Thoracic aorta (tissue), 2 donors: ENCODE measurements at regions not wholly inside any gene's neighbourhood (a gene's known extent, or its start where the extent isn't known, plus 50 kb on each side); places are given as distances from the start of the nearest gene placed in this dataset.

Source experiments
- ATAC-seq: fragments of 150-250 bp; one replicate; pipeline ENCODE4 v1.8.0; 2017; ENCODE audit warnings: low read depth; ENCODE audit not compliant: insufficient number of reproducible peaks, low FRiP score
- DNase-seq: peaks from one replicate; pipeline ENCODE4 v3.0.0-alpha.2; 2020; ENCODE audit warnings: low spot score
- H3K27ac ChIP-seq, 2 donors: fragments of 200-600 bp; sonication (generic); 1 replicate in 1 of 2; 2 replicates in 1 of 2; pipeline ENCODE4 v1.5.1; 2016; ENCODE audit warnings: mild to moderate bottlenecking in 2 of 2, moderate library complexity in 2 of 2
- H3K27me3 ChIP-seq: fragments of 200-600 bp; sonication (generic); replicated peaks from 2 replicates; pipeline ENCODE4 v1.6.0; 2016; ENCODE audit warnings: mild to moderate bottlenecking; ENCODE audit not compliant: insufficient read depth
- H3K36me3 ChIP-seq: fragments of 200-600 bp; sonication (generic); one replicate; pipeline ENCODE4 v1.5.1; 2016
- H3K4me1 ChIP-seq, 2 donors: fragments of 200-600 bp; sonication (generic); 1 replicate in 1 of 2; 2 replicates in 1 of 2; pipeline versions ENCODE4 v1.5.1 to v1.6.0; 2016; ENCODE audit warnings: low read depth in 2 of 2, mild to moderate bottlenecking in 1 of 2; ENCODE audit not compliant: control insufficient read depth in 1 of 2
- H3K4me3 ChIP-seq: fragments of 200-600 bp; sonication (generic); 2 replicates; pipeline ENCODE4 v1.5.1; 2016; ENCODE audit warnings: mild to moderate bottlenecking
- H3K9me3 ChIP-seq: fragments of 200-600 bp; sonication (generic); 2 replicates; pipeline ENCODE4 v1.5.1; 2016
- TF ChIP-seq, protein P1 (sequence below): fragments of 200-600 bp; sonication (generic); IDR thresholded peaks from one replicate; pipeline ENCODE4 v1.5.1; 2019; ENCODE audit warnings: antibody characterized with exemption

DNA sequence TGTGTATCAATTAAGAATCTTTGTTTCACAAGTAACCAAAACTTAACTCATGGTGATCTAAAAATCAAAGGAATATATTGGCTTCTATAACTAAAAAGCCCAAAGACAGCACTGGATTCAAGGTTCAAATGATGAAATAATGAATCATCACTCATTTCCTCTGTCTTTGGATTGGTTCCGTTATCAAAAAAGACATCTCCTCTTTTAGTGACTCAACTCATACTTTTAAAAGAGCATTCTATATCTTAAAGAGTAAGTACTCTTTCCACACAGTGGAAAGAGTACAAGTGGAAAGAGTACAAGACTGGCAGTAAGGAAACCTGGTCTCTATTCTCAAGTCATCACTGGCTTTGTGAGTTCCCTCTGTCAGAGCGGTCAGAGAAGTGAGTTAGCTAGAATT lies 141.4 kb upstream of the NMUR2 start:
- Histone ChIP-seq H3K27ac (no peak overlapping the region), H3K4me1 (no peaks in the 10 kb centered on the region), H3K9me3 (no peaks in the 10 kb centered on the region), H3K36me3 (no peaks in the 10 kb centered on the region), H3K27me3 (no peaks in the 10 kb centered on the region), H3K4me3 (no peak overlapping the region)
- DNase-seq (no peak), ATAC-seq (no peak)
- TF ChIP-seq, protein P1, sequence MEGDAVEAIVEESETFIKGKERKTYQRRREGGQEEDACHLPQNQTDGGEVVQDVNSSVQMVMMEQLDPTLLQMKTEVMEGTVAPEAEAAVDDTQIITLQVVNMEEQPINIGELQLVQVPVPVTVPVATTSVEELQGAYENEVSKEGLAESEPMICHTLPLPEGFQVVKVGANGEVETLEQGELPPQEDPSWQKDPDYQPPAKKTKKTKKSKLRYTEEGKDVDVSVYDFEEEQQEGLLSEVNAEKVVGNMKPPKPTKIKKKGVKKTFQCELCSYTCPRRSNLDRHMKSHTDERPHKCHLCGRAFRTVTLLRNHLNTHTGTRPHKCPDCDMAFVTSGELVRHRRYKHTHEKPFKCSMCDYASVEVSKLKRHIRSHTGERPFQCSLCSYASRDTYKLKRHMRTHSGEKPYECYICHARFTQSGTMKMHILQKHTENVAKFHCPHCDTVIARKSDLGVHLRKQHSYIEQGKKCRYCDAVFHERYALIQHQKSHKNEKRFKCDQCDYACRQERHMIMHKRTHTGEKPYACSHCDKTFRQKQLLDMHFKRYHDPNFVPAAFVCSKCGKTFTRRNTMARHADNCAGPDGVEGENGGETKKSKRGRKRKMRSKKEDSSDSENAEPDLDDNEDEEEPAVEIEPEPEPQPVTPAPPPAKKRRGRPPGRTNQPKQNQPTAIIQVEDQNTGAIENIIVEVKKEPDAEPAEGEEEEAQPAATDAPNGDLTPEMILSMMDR = no peak

DNA sequence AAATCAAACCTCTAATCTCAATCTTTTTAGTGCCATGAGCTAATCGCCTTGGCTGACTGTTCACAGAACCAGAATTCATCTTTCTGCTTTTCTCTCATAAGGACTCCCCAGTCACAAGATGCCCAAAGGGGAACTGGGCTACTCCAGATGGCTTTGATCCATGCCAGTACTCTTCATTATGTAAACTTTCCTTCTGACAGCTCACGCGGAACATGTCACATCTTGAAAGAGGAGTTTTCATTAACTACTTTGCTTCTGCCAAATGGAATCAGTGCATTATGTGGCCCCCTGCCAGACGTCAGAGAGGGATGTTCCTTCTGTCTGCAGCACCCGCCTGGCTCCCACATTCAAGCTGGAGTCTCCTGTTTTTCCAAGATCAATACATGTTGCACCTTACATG lies 142.1 kb upstream of the NMUR2 start:
- Histone ChIP-seq H3K36me3 (no peaks in the 10 kb centered on the region), H3K4me3 (no peak overlapping the region), H3K27ac (no peak overlapping the region), H3K27me3 (no peaks in the 10 kb centered on the region), H3K9me3 (no peaks in the 10 kb centered on the region), H3K4me1 (no peaks in the 10 kb centered on the region)
- TF ChIP-seq, protein P1 = no peak
- DNase-seq = no peak
- ATAC-seq = no peak

DNA sequence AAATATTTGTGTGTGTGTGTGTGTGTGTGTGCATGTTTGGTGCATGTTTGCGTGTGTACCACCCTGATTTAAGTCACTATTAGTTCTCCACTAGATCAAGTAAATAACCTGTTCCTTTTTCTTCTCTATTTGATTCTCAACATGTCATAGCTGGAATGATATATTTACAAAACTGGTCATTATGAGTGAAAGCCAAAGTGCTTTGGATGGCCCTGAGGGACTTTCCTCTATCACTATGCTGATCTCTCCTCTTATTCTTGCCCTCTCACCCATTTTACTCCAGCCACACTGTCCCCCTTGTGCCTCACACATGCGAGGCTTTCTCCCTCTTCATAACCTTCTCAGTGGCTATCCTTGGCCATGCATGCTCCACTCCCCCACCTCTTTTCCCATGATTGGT lies 144.6 kb upstream of the NMUR2 start:
- Histone ChIP-seq H3K27ac (no peak overlapping the region), H3K4me1 (no peaks in the 10 kb centered on the region), H3K36me3 (no peaks in the 10 kb centered on the region), H3K4me3 (no peak overlapping the region), H3K27me3 (no peaks in the 10 kb centered on the region), H3K9me3 (no peaks in the 10 kb centered on the region)
- no peak for DNase-seq
- TF ChIP-seq, protein P1 = no peak
- ATAC-seq = no peak

DNA sequence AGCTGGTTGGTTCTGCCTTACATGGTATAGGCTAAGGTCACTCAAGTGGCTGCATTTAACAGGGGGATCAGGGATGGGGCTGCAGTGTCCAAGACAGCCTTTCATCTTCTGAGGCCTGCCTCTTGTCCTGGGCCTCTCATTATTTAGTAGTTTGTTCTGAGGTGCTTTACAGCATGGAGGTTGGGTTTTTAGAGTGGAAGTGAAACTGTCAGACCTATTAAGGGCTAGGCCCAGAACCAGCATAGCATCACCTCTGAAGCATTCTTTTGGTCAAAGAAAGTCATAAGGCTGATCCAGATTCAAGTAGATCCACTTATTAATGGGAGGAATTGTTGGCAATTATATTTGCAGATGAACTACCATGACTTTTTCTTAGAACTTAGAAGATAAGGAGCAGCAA lies 146.0 kb upstream of the NMUR2 start:
- TF ChIP-seq, protein P1 = no peak
- ATAC-seq = no peak
- no peak overlapping the region for H3K27ac ChIP-seq
- H3K36me3 ChIP-seq = no peaks in the 10 kb centered on the region
- no peak overlapping the region for H3K4me3 ChIP-seq
- no peak for DNase-seq
- H3K27me3 ChIP-seq = no peaks in the 10 kb centered on the region
- no peaks in the 10 kb centered on the region for H3K4me1 ChIP-seq
- H3K9me3 ChIP-seq = no peaks in the 10 kb centered on the region

DNA sequence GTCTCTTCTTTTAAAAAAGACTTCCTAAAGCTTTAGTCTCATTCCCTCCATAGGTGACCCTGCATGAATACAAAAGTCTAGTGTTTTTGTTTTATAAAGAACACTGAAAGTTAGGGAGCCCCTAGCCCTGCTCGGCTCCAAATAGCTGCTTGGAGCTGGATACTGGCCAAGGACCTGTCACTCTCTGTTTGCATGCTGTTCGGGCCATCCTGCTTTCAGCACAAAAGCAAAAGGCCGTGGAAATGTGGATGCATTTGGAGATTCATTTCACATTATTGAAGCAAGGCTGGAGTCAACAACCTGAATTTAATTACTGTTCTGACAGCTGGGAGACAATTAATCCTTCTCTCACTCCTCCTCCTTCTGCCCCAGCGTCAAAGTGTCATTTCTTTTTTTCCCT lies 151.7 kb upstream of the NMUR2 start:
- DNase-seq (no peak), ATAC-seq (no peak)
- Histone ChIP-seq H3K4me1 (peaks cover 4 to 22% of the 10 kb centered on the region in 2 donors), H3K27ac (no peak overlapping the region), H3K36me3 (no peaks in the 10 kb centered on the region), H3K9me3 (no peaks in the 10 kb centered on the region), H3K27me3 (no peaks in the 10 kb centered on the region), H3K4me3 (no peak overlapping the region)
- TF ChIP-seq, protein P1 = no peak
